ENCODE measurements at regions not wholly inside any gene's neighbourhood (a gene's known extent, or its start where the extent isn't known, plus 50 kb on each side); places are given as distances from the start of the nearest gene placed in this dataset.

GRCh38 chr21:25508364-25508763 is 98.9 kb downstream of the MRPL39 start:
- Mint-ChIP-seq H3K27ac (no peak overlapping the region), H3K36me3 (no peaks in the 10 kb centered on the region), H3K4me1 (no peaks in the 10 kb centered on the region), H3K9me3 (peaks cover 0 to 2% of the 10 kb centered on the region in 2 donors), H3K27me3 (ENCODE audit: low read depth in 2 of 2) (no peaks in the 10 kb centered on the region), H3K4me3 (no peak overlapping the region)
- Histone ChIP-seq H3K27ac (ENCODE audit: low read length) (no peak overlapping the region), H3K36me3 (ENCODE audit: control insufficient read depth, insufficient read depth, low read length) (no peaks in the 10 kb centered on the region), H3K4me3 (ENCODE audit: low read length) (no peak overlapping the region), H3K9me3 (ENCODE audit: control insufficient read depth, insufficient read depth, low read length) (no peaks in the 10 kb centered on the region), H3K27me3 (ENCODE audit: control insufficient read depth, insufficient read depth, low read length) (no peaks in the 10 kb centered on the region), H3K4me1 (ENCODE audit: control insufficient read depth, insufficient read depth, low read length) (no peaks in the 10 kb centered on the region)
- intact Hi-C loops (cut with micrococcal nuclease), result no loop called here
- 69% methylated on average over 3 of the region's 3 CpGs for WGBS (ENCODE audit: insufficient coverage)
- DNase-seq (no peak), ATAC-seq (no peak)
- no peak for TF ChIP-seq CTCF (IDR thresholded peaks at IDR 0.05)

- Mint-ChIP-seq H3K4me1 (no peaks in the 10 kb centered on the region), H3K27ac (no peak overlapping the region), H3K9me3 (peaks cover 0 to 2% of the 10 kb centered on the region in 2 donors), H3K27me3 (ENCODE audit: low read depth in 2 of 2) (no peaks in the 10 kb centered on the region), H3K36me3 (no peaks in the 10 kb centered on the region), H3K4me3 (no peak overlapping the region)
- H3K4me1 ChIP-seq (ENCODE audit: control insufficient read depth, insufficient read depth, low read length), result no peaks in the 10 kb centered on the region
- ATAC-seq, result no peak
- no peaks in the 10 kb centered on the region for H3K27me3 ChIP-seq (ENCODE audit: control insufficient read depth, insufficient read depth, low read length)
- DNase-seq, result peak in 1 of 2 donors; percentile 20
- intact Hi-C loops (cut with micrococcal nuclease), result no loop called here
- H3K9me3 ChIP-seq (ENCODE audit: control insufficient read depth, insufficient read depth, low read length), result no peaks in the 10 kb centered on the region
- no peak for TF ChIP-seq CTCF (IDR thresholded peaks at IDR 0.05)
- no peaks in the 10 kb centered on the region for H3K36me3 ChIP-seq (ENCODE audit: control insufficient read depth, insufficient read depth, low read length)
- H3K4me3 ChIP-seq (ENCODE audit: low read length), result no peak overlapping the region
- H3K27ac ChIP-seq (ENCODE audit: low read length), result no peak overlapping the region
These were observed 99.8 kb downstream of the MRPL39 start for GRCh38 chr21:25507522-25507921.

- H3K27ac Mint-ChIP-seq, result no peak overlapping the region
- ATAC-seq (no peak), DNase-seq (no peak)
- peaks cover 0 to 4% of the 10 kb centered on the region in 2 donors for H3K4me1 Mint-ChIP-seq
- H3K4me3 Mint-ChIP-seq, result no peak overlapping the region
- H3K27ac ChIP-seq (ENCODE audit: low read length), result no peak overlapping the region
- WGBS (ENCODE audit: insufficient coverage), result 88% methylated on average over 5 of the region's 6 CpGs
- H3K36me3 ChIP-seq (ENCODE audit: control insufficient read depth, insufficient read depth, low read length), result no peaks in the 10 kb centered on the region
- H3K9me3 Mint-ChIP-seq, result peaks cover 0 to 2% of the 10 kb centered on the region in 2 donors
- intact Hi-C loops (cut with micrococcal nuclease), result no loop called here
- H3K4me1 ChIP-seq (ENCODE audit: control insufficient read depth, insufficient read depth, low read length), result no peaks in the 10 kb centered on the region
- H3K36me3 Mint-ChIP-seq, result no peaks in the 10 kb centered on the region
- H3K27me3 ChIP-seq (ENCODE audit: control insufficient read depth, insufficient read depth, low read length), result no peaks in the 10 kb centered on the region
- no peaks in the 10 kb centered on the region for H3K9me3 ChIP-seq (ENCODE audit: control insufficient read depth, insufficient read depth, low read length)
- TF ChIP-seq CTCF (IDR thresholded peaks at IDR 0.05), result no peak
- no peak overlapping the region for H3K4me3 ChIP-seq (ENCODE audit: low read length)
- H3K27me3 Mint-ChIP-seq (ENCODE audit: low read depth in 2 of 2), result no peaks in the 10 kb centered on the region
These were observed 100.4 kb downstream of the MRPL39 start for GRCh38 chr21:25506887-25507286.

DNA sequence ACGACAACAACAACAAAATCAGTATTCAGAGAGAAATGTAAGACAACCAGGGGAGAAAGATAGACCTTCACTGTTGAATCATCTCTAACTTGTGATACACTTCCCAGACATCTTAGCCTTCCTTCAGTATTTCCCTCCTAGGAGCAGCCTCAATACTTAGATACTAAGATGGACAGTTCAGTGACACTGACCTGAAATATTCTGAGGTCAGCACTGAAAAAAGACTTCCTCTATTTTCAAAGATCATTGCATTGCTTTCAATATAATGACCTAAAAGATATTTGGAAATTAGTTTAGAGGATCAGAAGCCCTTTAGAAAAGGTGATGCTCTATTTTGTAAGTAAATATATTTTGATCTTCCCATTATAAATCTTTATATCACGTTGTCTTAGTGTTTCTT is 101.0 kb downstream of the MRPL39 start:
- WGBS (ENCODE audit: insufficient coverage), result 63% methylated on average over 1 of the region's 2 CpGs
- H3K27ac ChIP-seq (ENCODE audit: low read length), result no peak overlapping the region
- no peaks in the 10 kb centered on the region for H3K4me1 ChIP-seq (ENCODE audit: control insufficient read depth, insufficient read depth, low read length)
- H3K36me3 ChIP-seq (ENCODE audit: control insufficient read depth, insufficient read depth, low read length), result no peaks in the 10 kb centered on the region
- H3K27me3 Mint-ChIP-seq (ENCODE audit: low read depth in 2 of 2), result no peaks in the 10 kb centered on the region
- no peaks in the 10 kb centered on the region for H3K36me3 Mint-ChIP-seq
- ATAC-seq, result no peak
- peaks cover 0 to 2% of the 10 kb centered on the region in 2 donors for H3K9me3 Mint-ChIP-seq
- no peaks in the 10 kb centered on the region for H3K9me3 ChIP-seq (ENCODE audit: control insufficient read depth, insufficient read depth, low read length)
- no peak for DNase-seq
- intact Hi-C loops (cut with micrococcal nuclease), result no loop called here
- H3K27ac Mint-ChIP-seq, result no peak overlapping the region
- no peak overlapping the region for H3K4me3 ChIP-seq (ENCODE audit: low read length)
- no peak for TF ChIP-seq CTCF (IDR thresholded peaks at IDR 0.05)
- H3K4me3 Mint-ChIP-seq, result no peak overlapping the region
- no peaks in the 10 kb centered on the region for H3K27me3 ChIP-seq (ENCODE audit: control insufficient read depth, insufficient read depth, low read length)
- peaks cover 0 to 7% of the 10 kb centered on the region in 2 donors for H3K4me1 Mint-ChIP-seq

All from natural killer cell (primary cell).